ENCODE measurements at regions not wholly inside any gene's neighbourhood (a gene's known extent, or its start where the extent isn't known, plus 50 kb on each side); places are given as distances from the start of the nearest gene placed in this dataset.

DNA sequence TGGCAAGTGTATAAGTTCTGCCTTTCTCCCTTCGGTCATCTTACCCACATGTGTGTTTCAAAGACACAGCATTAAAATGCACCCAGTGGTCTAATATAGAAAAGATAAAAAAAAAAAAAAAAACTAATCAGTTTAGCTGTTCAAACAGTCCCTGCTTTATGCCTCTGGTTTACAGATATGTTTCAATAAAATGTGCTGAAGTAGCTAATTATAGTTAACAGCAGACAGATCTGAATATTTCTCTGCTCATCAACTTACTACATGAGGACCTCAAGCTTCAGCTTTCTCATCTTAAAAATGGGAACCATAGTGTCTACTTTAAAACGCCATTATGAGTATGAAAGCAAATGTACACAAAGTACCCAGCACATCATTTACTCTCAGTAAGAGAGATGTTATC lies 280.6 kb upstream of the DEFB112 start:
- TF ChIP-seq EZH2phosphoT487 (IDR thresholded peaks at IDR 0.05; ENCODE audit: low read depth) = no peak
- no peak for TF ChIP-seq CTCF (IDR thresholded peaks at IDR 0.05; ENCODE audit: low read depth, low read length)
- H3K27me3 ChIP-seq (ENCODE audit: low read depth, low read length) = no peaks in the 10 kb centered on the region
- H3K79me2 ChIP-seq (ENCODE audit: low read length) = no peaks in the 10 kb centered on the region
- H4K20me1 ChIP-seq (ENCODE audit: insufficient read depth, low read length) = no peaks in the 10 kb centered on the region
- H3K9me3 ChIP-seq (ENCODE audit: insufficient read depth, low read length) = no peaks in the 10 kb centered on the region
- H2AFZ ChIP-seq (ENCODE audit: low read depth, low read length) = no peak overlapping the region
- no peaks in the 10 kb centered on the region for H3K36me3 ChIP-seq (replicated peaks; ENCODE audit: low read depth, low read length)
- no peaks in the 10 kb centered on the region for H3K4me1 ChIP-seq (ENCODE audit: low read length)
- H3K27ac ChIP-seq (ENCODE audit: low read length) = no peak overlapping the region
- H3K4me2 ChIP-seq (ENCODE audit: low read length) = no peak overlapping the region
- H3K9ac ChIP-seq (ENCODE audit: low read length) = no peak overlapping the region
- H3K4me3 ChIP-seq (ENCODE audit: low read length) = no peak overlapping the region

GRCh38 chr6:50330963-50331362 lies 281.2 kb upstream of the DEFB112 start:
- no peak overlapping the region for H3K27ac ChIP-seq (ENCODE audit: low read length)
- no peaks in the 10 kb centered on the region for H3K36me3 ChIP-seq (replicated peaks; ENCODE audit: low read depth, low read length)
- H3K9me3 ChIP-seq (ENCODE audit: insufficient read depth, low read length) = no peaks in the 10 kb centered on the region
- no peaks in the 10 kb centered on the region for H3K79me2 ChIP-seq (ENCODE audit: low read length)
- no peaks in the 10 kb centered on the region for H4K20me1 ChIP-seq (ENCODE audit: insufficient read depth, low read length)
- no peak overlapping the region for H3K9ac ChIP-seq (ENCODE audit: low read length)
- H3K4me2 ChIP-seq (ENCODE audit: low read length) = no peak overlapping the region
- no peaks in the 10 kb centered on the region for H3K27me3 ChIP-seq (ENCODE audit: low read depth, low read length)
- TF ChIP-seq CTCF (IDR thresholded peaks at IDR 0.05; ENCODE audit: low read depth, low read length) (no peak), EZH2phosphoT487 (IDR thresholded peaks at IDR 0.05; ENCODE audit: low read depth) (no peak)
- H2AFZ ChIP-seq (ENCODE audit: low read depth, low read length) = no peak overlapping the region
- H3K4me1 ChIP-seq (ENCODE audit: low read length) = no peaks in the 10 kb centered on the region
- H3K4me3 ChIP-seq (ENCODE audit: low read length) = no peak overlapping the region

GRCh38 chr6:50333696-50334095 lies 284.0 kb upstream of the DEFB112 start:
- Histone ChIP-seq H3K9ac (ENCODE audit: low read length) (no peak overlapping the region), H2AFZ (ENCODE audit: low read depth, low read length) (no peak overlapping the region), H3K79me2 (ENCODE audit: low read length) (no peaks in the 10 kb centered on the region), H3K4me2 (ENCODE audit: low read length) (no peak overlapping the region), H4K20me1 (ENCODE audit: insufficient read depth, low read length) (no peaks in the 10 kb centered on the region), H3K36me3 (replicated peaks; ENCODE audit: low read depth, low read length) (no peaks in the 10 kb centered on the region), H3K27me3 (ENCODE audit: low read depth, low read length) (no peaks in the 10 kb centered on the region), H3K4me1 (ENCODE audit: low read length) (no peaks in the 10 kb centered on the region), H3K4me3 (ENCODE audit: low read length) (no peak overlapping the region), H3K27ac (ENCODE audit: low read length) (no peak overlapping the region), H3K9me3 (ENCODE audit: insufficient read depth, low read length) (no peaks in the 10 kb centered on the region)
- TF ChIP-seq EZH2phosphoT487 (IDR thresholded peaks at IDR 0.05; ENCODE audit: low read depth) (no peak), CTCF (IDR thresholded peaks at IDR 0.05; ENCODE audit: low read depth, low read length) (no peak)

DNA sequence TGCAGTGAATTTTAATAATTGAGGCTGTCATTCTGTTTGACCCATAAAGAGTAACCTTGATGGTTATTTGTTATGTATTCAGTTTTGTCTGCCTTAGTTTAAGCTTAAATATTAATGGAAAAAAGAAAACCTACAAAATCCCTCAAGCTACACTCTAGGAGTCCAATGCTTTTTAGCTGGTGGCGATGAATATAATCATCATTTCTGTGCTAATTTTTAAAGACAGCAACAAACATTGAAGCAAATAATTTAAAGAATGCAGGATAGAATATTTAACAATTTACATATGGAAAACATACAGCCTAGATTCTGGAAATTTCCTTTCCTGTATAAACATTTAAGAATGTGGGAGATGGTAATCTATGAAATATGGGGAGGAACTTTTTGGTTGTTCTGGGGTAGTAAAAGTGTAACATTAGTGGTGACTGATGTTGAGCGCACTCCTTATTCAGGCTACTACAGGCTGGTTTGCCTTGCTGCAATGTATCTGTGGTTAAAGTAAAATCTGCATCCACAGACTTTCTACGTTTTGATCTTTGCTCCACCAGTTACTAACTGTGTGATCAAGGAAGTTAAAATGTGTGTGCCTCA lies 287.9 kb upstream of the DEFB112 start:
- Histone ChIP-seq H3K9ac (ENCODE audit: low read length) (no peak overlapping the region), H3K4me2 (ENCODE audit: low read length) (no peak overlapping the region), H3K27me3 (ENCODE audit: low read depth, low read length) (no peaks in the 10 kb centered on the region), H3K9me3 (ENCODE audit: insufficient read depth, low read length) (no peaks in the 10 kb centered on the region), H3K4me1 (ENCODE audit: low read length) (no peaks in the 10 kb centered on the region), H3K4me3 (ENCODE audit: low read length) (no peak overlapping the region), H3K27ac (ENCODE audit: low read length) (no peak overlapping the region), H4K20me1 (ENCODE audit: insufficient read depth, low read length) (no peaks in the 10 kb centered on the region), H2AFZ (ENCODE audit: low read depth, low read length) (no peak overlapping the region), H3K79me2 (ENCODE audit: low read length) (no peaks in the 10 kb centered on the region), H3K36me3 (replicated peaks; ENCODE audit: low read depth, low read length) (no peaks in the 10 kb centered on the region)
- no peak for TF ChIP-seq CTCF (IDR thresholded peaks at IDR 0.05; ENCODE audit: low read depth, low read length)
- TF ChIP-seq EZH2phosphoT487 (IDR thresholded peaks at IDR 0.05; ENCODE audit: low read depth) = no peak
